NCI-H1417 treated with DMSO at 0.1 percent for 48 hours (cell line): ENCODE measurements at regions not wholly inside any gene's neighbourhood (a gene's known extent, or its start where the extent isn't known, plus 50 kb on each side); places are given as distances from the start of the nearest gene placed in this dataset.
"Not testable (repeated sequence)": the region's sequence is repeated elsewhere in the genome, so short reads cannot be mapped to it uniquely, and the experiment has no call there.

Source experiments
- DNase-seq: peaks from one replicate; lab custom pipeline; 2025; lab: John Stamatoyannopoulos, UW

GRCh38 chr1:178572604-178573003 lies 59.7 kb downstream of the TEX35 start:
- no peak for DNase-seq

- DNase-seq = no peak
Measured at GRCh38 chr1:178573330-178573729, 60.4 kb downstream of the TEX35 start.

- DNase-seq = no peak
Measured at GRCh38 chr1:178574345-178574744, 61.4 kb downstream of the TEX35 start.

GRCh38 chr1:178575611-178576361 lies 62.9 kb downstream of the TEX35 start:
- DNase-seq = no peak

GRCh38 chr1:178576841-178577240 lies 63.9 kb downstream of the TEX35 start:
- DNase-seq = no peak

GRCh38 chr1:178577882-178578281 lies 65.0 kb downstream of the TEX35 start:
- no peak for DNase-seq

- DNase-seq = no peak
Measured at GRCh38 chr1:178578541-178578940, 65.6 kb downstream of the TEX35 start.

GRCh38 chr1:178579095-178579494 lies 66.2 kb downstream of the TEX35 start:
- no peak for DNase-seq

- no peak for DNase-seq
Measured at GRCh38 chr1:178579562-178579961, 66.7 kb downstream of the TEX35 start.

- no peak for DNase-seq
Measured at GRCh38 chr1:178580096-178580495, 67.2 kb downstream of the TEX35 start.

GRCh38 chr1:178580876-178581275 lies 68.0 kb downstream of the TEX35 start:
- DNase-seq = no peak

- DNase-seq = peak; percentile 42
Measured at GRCh38 chr1:178581351-178582303, 68.7 kb downstream of the TEX35 start.

- no peak for DNase-seq
Measured at GRCh38 chr1:178587096-178587495, 74.2 kb downstream of the TEX35 start.

GRCh38 chr1:178587975-178588374 lies 75.1 kb downstream of the TEX35 start:
- no peak for DNase-seq

- DNase-seq = not testable (repeated sequence)
Measured at GRCh38 chr1:178589042-178589441, 76.1 kb downstream of the TEX35 start.

GRCh38 chr1:178591811-178592210 lies 78.9 kb downstream of the TEX35 start:
- not testable (repeated sequence) for DNase-seq

- DNase-seq = no peak
Measured at GRCh38 chr1:178593515-178593914, 80.6 kb downstream of the TEX35 start.

- no peak for DNase-seq
Measured at GRCh38 chr1:178594133-178594532, 81.2 kb downstream of the TEX35 start.

GRCh38 chr1:178595491-178595890 lies 82.6 kb downstream of the TEX35 start:
- no peak for DNase-seq

- no peak for DNase-seq
Measured at GRCh38 chr1:178599087-178599486, 86.2 kb downstream of the TEX35 start.

- no peak for DNase-seq
Measured at GRCh38 chr1:178599745-178600144, 86.8 kb downstream of the TEX35 start.

GRCh38 chr1:178603926-178604325 lies 91.0 kb downstream of the TEX35 start:
- no peak for DNase-seq

GRCh38 chr1:178606839-178607238 lies 93.9 kb downstream of the TEX35 start:
- no peak for DNase-seq
